ENCODE measurements at regions not wholly inside any gene's neighbourhood (a gene's known extent, or its start where the extent isn't known, plus 50 kb on each side); places are given as distances from the start of the nearest gene placed in this dataset.

- DNase-seq (ENCODE audit: low read depth) = peak; percentile 51
- TF ChIP-seq, protein P1, sequence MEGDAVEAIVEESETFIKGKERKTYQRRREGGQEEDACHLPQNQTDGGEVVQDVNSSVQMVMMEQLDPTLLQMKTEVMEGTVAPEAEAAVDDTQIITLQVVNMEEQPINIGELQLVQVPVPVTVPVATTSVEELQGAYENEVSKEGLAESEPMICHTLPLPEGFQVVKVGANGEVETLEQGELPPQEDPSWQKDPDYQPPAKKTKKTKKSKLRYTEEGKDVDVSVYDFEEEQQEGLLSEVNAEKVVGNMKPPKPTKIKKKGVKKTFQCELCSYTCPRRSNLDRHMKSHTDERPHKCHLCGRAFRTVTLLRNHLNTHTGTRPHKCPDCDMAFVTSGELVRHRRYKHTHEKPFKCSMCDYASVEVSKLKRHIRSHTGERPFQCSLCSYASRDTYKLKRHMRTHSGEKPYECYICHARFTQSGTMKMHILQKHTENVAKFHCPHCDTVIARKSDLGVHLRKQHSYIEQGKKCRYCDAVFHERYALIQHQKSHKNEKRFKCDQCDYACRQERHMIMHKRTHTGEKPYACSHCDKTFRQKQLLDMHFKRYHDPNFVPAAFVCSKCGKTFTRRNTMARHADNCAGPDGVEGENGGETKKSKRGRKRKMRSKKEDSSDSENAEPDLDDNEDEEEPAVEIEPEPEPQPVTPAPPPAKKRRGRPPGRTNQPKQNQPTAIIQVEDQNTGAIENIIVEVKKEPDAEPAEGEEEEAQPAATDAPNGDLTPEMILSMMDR (IDR thresholded peaks at IDR 0.05; ENCODE audit: insufficient read depth, low read length) = no peak
- H3K4me3 ChIP-seq (ENCODE audit: low read depth, low read length) = peak overlapping the region; percentile 25
These were observed 97.6 kb downstream of the FAM50B start for GRCh38 chr6:3946778-3947177.

DNA sequence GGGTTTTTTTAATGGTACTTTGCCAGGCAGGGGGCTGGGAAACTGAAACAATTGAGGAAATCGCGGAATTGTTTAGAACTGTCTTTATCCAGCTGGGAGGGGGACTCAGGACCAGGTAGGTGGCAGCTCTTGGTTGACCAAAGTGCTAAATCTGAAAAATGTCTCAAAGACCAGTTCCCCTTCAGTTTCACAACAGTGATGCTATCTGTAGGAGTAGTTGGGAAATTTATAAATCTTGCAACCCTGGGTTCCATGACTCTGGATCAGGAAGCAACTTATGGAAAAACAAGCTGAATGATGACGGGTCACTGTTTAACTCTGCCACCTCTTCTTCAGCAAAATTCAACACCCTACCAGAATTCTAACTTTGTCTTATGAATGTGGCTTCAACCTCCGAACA, 99.7 kb downstream of the FAM50B start:
- TF ChIP-seq, protein P1 (IDR thresholded peaks at IDR 0.05; ENCODE audit: insufficient read depth, low read length) = no peak
- no peak for DNase-seq (ENCODE audit: low read depth)
- no peak overlapping the region for H3K4me3 ChIP-seq (ENCODE audit: low read depth, low read length)

DNA sequence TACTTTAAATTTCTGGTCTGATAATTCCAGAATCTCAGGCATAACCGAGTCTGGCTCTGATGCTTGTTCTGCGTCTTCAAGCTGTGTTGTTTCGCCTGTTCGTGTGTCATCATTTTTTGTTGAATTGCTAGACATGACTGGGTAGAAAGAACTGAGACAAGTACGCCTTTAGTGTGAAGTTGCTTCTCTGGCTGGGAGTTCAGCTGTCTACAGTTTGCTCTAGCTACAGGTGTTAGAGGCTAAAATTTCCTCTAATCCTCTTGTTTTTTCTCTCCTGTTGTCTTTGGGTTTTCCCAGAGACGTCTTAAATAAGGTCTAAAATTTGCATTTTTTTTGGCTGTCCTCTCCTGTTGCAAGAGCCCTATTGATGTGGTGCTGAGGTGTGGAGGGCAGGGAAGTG, 100.3 kb downstream of the FAM50B start:
- H3K4me3 ChIP-seq (ENCODE audit: low read depth, low read length) = no peak overlapping the region
- TF ChIP-seq, protein P1 (IDR thresholded peaks at IDR 0.05; ENCODE audit: insufficient read depth, low read length) = no peak
- no peak for DNase-seq (ENCODE audit: low read depth)

- TF ChIP-seq, protein P1 (IDR thresholded peaks at IDR 0.05; ENCODE audit: insufficient read depth, low read length) = no peak
- no peak for DNase-seq (ENCODE audit: low read depth)
- no peak overlapping the region for H3K4me3 ChIP-seq (ENCODE audit: low read depth, low read length)
These were observed 106.9 kb downstream of the FAM50B start for GRCh38 chr6:3956054-3956453.

DNA sequence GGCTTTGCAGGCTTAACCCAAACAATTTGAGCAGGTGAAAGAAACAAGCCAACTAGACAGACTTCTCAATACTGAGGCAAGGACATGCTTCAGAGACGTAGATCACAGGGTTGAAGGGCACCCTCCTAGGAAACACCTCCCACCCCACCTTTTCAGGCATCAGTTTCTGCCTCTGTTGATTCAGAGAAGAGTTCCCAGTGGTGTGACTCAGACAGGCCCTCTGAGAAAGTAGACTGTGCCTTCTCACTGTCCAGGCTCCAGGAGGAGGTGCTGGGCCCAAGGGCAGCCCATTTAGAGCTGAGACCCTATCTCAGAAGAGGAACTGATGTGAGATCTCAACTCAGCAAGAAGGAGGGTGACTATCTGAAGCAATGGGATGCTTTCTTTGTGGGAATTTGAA, 108.1 kb downstream of the FAM50B start:
- no peak for DNase-seq (ENCODE audit: low read depth)
- TF ChIP-seq, protein P1 (IDR thresholded peaks at IDR 0.05; ENCODE audit: insufficient read depth, low read length) = no peak
- no peak overlapping the region for H3K4me3 ChIP-seq (ENCODE audit: low read depth, low read length)

DNA sequence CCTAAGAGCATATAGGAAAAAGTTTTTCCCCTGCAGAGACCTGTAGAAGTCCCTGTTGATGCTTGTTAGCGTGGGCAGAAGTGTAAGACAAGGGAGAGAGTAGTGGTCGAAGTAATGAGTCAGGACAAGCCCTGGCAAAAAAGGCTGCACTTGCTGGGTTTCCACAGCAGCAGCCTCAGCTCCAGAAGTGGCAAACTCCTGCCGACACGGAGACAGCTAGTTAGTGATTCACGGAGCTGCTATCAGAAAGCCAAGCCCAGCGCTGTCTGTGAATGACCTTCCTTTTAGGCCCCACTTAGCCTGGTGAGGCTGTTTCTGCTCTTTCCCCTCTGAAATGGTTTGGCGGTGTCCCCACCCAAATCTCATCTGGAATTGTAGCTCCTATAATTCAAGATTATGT, 109.1 kb downstream of the FAM50B start:
- TF ChIP-seq, protein P1 (IDR thresholded peaks at IDR 0.05; ENCODE audit: insufficient read depth, low read length) = no peak
- DNase-seq (ENCODE audit: low read depth) = no peak
- no peak overlapping the region for H3K4me3 ChIP-seq (ENCODE audit: low read depth, low read length)

GRCh38 chr6:3959385-3959784, 110.2 kb downstream of the FAM50B start:
- no peak overlapping the region for H3K4me3 ChIP-seq (ENCODE audit: low read depth, low read length)
- DNase-seq (ENCODE audit: low read depth) = no peak
- TF ChIP-seq, protein P1 (IDR thresholded peaks at IDR 0.05; ENCODE audit: insufficient read depth, low read length) = no peak
